ENCODE measurements at regions not wholly inside any gene's neighbourhood (a gene's known extent, or its start where the extent isn't known, plus 50 kb on each side); places are given as distances from the start of the nearest gene placed in this dataset.
"Not testable (repeated sequence)": the region's sequence is repeated elsewhere in the genome, so short reads cannot be mapped to it uniquely, and the experiment has no call there.

DNA sequence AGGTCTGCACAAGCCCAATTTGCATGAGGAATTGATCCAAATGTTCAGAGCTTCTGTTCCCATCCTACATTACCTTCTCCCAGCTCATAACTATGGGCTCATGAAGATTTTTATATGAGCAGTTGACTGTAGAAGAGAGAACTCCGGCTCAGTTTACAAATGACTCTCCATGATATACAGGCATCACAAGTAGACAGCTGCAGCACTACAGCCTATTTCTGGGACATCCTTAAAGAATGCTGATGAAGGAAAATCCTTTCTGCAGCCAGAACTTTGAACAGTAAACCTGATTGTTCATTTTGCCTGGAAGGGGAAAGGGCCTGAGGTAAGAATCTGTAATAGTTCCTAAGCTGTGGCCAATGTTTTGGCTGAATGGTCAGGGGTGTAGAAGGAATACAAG, 174.1 kb upstream of the CXCL13 start:
- no peak for ATAC-seq (ENCODE audit: poor library complexity)
- no peak for DNase-seq
- intact Hi-C loops (cut with DNase I) = loop anchor here (5.0 to 10.0 kb wide), 2 partner anchors 44 to 187 kb away; no protein-coding TSS in a partner anchor

DNA sequence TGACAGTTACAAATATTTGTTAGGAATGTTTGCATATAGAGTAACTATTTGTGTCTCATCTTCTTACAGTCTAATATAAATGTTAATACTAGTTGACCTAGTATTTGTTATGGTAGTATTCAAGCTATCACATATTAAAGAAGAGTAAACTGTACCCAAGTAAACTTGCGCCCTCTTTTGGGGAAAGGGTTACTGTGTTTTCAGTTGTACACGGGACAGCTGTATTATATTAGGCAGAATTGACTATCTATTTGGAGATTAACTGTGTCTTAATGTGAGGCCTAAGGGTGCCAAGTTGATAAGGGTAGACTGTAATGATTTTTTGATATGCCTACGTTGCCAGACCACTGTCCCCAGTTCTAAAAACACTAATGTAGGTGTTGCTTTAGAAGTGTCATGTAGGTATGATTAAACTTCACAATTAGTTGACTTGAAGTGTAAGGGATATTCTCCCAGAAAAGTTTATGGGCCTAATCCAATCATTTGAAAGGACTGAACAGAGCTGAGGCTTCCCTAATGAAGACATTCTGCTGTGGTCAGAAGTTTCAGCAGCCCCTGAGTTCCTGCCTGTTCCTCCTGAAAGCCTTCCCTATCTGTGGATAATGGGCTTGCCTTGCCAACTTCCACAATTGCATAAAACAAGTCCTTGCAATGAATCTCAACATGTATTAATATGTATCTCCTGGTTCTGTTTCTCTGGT, 172.8 kb upstream of the CXCL13 start:
- intact Hi-C loops (cut with DNase I) = loop anchor here (5.0 to 10.0 kb wide), 2 partner anchors 46 to 188 kb away; no protein-coding TSS in a partner anchor
- ATAC-seq (ENCODE audit: poor library complexity) (peak; percentile 20), DNase-seq (no peak)

DNA sequence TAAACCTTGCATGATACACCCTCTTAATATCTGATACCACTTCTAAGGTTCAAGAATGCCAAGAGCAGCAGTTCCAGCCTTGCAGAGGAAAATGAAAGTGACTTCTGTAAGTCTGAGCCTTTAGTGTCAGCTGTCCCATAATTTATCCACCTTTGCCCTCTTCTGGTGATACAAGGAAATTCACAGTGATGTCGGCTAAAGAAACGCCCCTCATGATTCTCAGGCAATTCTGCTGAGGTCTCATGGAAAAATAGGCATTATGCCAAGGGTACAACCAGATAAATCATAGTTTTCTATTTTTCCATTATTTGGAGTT, 172.2 kb upstream of the CXCL13 start:
- intact Hi-C loops (cut with DNase I) = loop anchor here (5.0 to 10.0 kb wide), 2 partner anchors 46 to 189 kb away; no protein-coding TSS in a partner anchor
- ATAC-seq (ENCODE audit: poor library complexity) = peak; percentile 89
- no peak for DNase-seq

DNA sequence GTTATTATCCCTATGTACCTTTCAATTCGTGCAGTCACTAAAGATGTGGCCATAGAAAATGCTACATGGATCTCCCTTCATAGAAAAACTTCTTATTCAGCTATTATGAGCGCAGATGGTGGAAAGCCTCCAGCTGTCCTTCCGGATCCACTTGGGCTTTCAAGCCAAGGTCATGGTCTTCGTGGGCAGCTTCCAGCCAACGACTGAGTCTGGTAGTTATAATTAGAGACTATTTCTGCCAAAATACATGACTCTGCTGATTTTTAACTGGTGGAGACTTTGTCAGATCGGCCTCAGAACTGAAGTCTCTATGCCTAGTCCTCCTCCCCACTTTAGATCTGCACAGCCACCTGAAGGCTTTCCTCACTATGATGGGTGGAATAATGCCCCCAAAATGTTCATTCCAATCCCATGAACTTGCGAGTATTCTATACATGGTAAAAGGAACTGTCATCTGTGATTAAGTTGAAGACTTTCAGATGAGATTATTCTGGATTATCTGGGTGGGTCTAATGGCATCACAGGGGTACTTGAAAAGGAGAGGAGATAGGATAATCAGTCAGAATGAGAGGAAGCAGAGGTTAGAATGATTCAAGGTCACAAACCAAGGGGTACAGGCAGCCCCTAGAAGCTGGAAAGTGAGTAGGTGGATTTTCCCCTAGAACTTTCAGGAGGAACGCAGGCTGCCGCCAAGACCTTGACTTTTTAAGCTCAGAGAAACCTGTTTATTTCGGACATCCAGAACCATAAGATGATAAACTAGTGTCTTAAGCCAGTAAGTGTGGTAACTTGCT, 171.1 kb upstream of the CXCL13 start:
- DNase-seq (peak; percentile 62), ATAC-seq (ENCODE audit: poor library complexity) (peak; percentile 80)
- intact Hi-C loops (cut with DNase I) = loop anchor here (5.0 to 10.0 kb wide), 2 partner anchors 47 to 190 kb away; no protein-coding TSS in a partner anchor

DNA sequence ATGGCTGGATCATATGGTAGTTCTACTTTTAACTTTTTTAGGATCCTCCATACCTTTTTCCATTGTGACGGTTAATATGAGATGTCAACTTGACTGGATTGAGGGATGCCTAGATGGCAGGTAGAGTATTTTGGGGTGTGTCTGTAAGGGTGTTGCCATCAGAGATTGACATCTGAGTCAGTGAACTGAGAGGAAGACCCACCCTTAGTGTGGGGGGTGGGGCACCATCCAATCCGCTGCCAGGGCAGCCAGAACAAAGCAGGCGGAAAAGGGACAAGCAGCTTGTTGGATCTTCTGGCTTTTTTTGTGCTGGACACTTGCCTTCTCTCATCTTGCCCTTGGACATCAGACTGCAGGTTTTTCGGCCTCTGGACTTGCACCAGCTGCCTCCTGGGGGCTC, 168.5 kb upstream of the CXCL13 start:
- intact Hi-C loops (cut with DNase I) = loop anchor here (10.0 kb wide), 1 partner anchor 192 kb away; no protein-coding TSS in a partner anchor
- DNase-seq (no peak), ATAC-seq (ENCODE audit: poor library complexity) (no peak)

DNA sequence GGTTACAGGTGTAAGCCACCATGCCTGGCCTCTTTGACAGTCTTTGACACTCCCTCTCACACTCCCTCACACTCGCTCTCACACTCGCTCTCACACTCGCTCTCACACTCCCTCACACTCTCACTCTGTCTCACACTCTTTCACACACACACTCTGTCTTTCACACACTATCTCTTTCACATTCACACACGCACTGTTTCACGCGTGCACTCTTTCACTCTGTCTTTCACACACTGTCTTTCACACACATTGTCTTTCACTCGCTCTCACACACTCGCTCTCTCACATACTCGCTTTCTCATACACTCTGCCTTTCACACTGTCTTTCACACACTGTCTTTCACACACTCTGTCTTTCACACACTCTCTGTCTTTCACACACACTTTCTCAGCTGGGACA, 167.1 kb upstream of the CXCL13 start:
- DNase-seq = no peak
- no peak for ATAC-seq (ENCODE audit: poor library complexity)
- intact Hi-C loops (cut with DNase I) = loop anchor here (10.0 kb wide), 1 partner anchor 194 kb away; no protein-coding TSS in a partner anchor

DNA sequence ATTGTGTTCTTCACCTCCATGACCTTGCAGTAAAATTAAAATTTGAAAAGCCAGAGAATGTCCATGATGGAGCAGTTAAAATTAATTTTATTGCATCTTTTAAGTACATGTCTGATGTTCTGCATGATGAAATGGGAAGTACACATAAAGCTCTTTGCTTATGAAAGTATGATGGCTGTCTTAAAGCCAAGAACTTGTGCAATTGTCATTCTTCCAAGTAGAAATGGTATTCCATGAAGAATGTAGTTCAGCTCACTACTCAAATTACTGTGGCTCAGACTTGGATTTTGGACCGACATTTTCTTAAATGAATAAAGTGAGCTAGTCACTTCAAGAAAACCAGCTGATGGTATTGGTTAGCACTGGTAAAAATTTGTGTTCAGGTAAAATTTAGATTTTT, 161.7 kb upstream of the CXCL13 start:
- DNase-seq (no peak), ATAC-seq (ENCODE audit: poor library complexity) (no peak)
- intact Hi-C loops (cut with DNase I) = no loop called here

DNA sequence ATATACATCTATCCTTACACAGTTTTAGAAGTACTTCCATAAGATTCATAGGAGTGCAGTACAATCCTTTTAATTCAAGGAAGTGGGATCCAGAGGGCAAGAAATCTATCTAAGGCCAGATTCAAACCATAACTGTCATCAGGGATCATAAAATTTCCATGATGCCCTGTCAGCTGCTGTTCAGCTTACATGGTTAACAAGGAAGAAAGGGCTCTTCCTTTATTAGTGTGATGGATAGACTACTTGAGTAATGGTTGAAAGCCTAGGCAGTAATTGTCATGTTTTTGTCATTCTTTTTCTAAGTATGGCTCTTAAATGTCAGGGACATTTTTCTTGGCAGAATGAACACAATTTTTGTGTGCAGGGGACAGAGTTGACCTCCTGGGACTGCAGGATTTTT, 159.8 kb upstream of the CXCL13 start:
- ATAC-seq (ENCODE audit: poor library complexity) (no peak), DNase-seq (no peak)
- intact Hi-C loops (cut with DNase I) = no loop called here

DNA sequence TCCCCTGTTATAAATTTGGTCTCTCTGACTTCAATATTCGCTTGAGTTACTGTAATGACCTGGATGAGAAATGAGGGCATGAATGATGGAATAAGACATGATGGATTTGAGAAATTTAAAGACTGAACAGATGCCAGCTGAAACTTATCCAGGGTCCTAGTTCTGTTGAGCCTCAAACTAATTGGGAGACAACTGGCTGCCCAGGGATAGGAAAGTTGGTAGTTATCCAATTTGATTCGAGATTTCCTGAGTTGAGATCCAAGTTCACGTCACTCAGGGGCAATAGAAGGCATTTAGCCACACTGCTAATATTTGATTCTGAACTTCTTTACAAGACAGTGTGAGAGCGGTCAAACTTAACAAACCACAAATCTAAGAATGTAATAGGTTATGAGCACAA, 159.0 kb upstream of the CXCL13 start:
- intact Hi-C loops (cut with DNase I) = no loop called here
- ATAC-seq (ENCODE audit: poor library complexity) = no peak

DNA sequence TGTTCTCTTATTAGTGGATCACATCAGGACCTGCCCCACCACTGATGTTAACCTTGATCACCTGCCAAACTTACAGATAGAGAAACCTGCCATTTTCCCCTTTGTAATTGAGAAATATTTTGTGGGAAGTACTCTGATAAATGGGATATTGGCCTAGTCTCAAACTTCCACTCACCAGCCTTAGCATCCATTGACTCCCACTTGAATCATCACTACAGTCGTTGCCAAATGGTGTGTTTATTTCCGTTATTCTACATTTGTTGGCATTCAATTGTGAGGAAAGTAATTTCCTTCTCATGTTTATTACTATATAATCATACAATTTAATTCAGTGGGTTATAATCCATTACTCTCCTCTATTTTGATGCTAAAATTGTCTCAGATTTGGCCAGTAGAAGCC, 156.4 kb upstream of the CXCL13 start:
- DNase-seq = no peak
- intact Hi-C loops (cut with DNase I) = no loop called here
- ATAC-seq (ENCODE audit: poor library complexity) = no peak

More for the DNA sequence above, 159.0 kb upstream of the CXCL13 start:
- no peak for DNase-seq

DNA sequence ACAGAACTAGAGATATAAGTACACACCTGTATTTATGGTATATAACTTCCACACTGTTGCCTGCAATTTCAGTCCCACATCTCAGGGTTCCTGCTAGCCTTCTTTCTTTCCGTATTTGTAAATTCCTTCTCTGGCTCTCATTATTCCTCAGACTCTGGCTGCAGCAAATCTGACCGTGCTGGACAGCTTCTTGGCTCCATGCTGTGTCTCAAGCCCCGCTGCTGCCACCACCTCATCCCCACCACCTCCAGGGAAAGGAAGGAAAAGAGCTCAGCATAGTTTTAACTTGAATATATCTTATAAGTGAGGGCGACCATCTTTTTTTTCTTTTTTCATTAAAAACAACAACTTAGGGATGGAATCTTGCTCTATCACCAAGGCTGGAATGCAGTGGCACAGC, 155.6 kb upstream of the CXCL13 start:
- DNase-seq (no peak), ATAC-seq (ENCODE audit: poor library complexity) (no peak)
- intact Hi-C loops (cut with DNase I) = no loop called here

DNA sequence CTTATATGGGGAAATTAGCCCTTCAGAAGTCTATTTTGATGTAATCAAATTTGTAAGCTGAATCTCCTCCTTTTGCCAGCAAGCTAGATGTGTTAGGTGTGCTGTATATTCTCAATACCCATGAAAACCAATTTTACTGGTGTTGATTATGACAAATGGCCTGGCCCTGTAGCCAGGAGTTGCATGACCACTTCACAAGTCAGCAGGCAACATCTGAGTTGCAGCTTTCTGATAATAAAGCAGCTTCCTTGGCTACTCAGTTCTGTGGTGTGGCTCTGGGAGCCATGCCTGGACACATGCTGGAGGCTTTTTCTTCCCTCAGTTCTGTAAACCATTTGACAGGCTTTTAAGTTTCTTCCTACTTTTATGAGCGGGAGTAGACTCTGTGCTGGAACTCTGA, 154.1 kb upstream of the CXCL13 start:
- intact Hi-C loops (cut with DNase I) = no loop called here
- no peak for DNase-seq
- ATAC-seq (ENCODE audit: poor library complexity) = no peak

DNA sequence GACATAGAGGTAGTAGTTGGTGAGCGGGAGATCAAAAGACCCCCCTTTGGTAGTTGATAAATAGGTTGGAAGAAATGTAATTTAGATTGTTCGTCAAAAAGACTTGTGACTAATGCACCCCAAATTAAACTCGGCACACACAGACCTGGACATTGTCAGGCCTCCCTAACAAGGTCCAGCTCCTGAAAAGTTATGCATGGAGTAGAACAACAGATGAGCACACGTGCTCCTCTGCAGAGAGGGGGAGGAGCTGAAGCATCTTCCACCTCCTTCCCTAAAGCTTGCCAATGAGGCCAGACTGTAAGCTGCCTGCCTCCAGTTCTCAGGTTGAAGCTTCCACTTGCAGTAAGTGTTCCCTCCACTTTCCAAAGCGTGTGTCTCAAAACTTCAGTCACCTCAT, 153.5 kb upstream of the CXCL13 start:
- DNase-seq; intact Hi-C loops (cut with DNase I); ATAC-seq (ENCODE audit: poor library complexity): not testable (repeated sequence)

DNA sequence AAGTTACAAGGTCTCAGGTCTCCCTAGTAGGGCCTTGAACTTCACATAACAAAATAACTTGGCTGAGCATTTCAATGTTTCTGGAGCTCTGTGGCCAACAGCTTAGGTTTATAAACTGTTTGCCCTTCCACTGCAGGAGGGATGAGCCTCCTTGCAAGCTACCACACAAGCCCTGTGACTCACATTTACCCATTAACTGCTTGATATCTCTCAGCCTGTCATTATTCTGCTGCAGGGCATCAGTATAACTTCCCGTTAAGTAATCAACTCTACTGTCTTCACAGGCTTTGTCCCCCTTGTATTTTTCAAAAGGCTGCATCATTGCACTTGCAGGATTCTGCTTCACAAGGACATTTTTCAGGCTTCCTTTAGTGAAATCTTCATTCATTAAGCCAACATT, 151.7 kb upstream of the CXCL13 start:
- intact Hi-C loops (cut with DNase I) = no loop called here
- no peak for DNase-seq
- ATAC-seq (ENCODE audit: poor library complexity) = no peak

DNA sequence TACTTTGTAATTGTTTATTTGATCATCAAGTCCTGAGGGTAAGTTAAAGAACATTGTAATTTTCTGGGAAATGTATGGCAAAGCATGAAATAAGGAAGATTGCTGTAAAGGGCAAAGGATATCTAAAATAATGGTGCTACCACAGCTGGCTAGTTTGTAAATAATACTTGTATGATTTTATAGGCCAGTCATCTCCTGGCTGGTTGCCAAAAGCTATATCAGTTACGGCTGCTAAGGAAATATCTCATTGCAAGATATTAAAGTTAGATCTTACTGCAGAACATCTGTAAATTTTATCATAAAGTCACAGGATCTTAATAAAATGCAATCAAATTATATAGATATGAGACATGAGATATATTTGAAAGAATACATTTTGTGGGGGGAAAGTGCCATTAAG, 150.8 kb upstream of the CXCL13 start:
- DNase-seq = no peak
- ATAC-seq (ENCODE audit: poor library complexity) = no peak
- intact Hi-C loops (cut with DNase I) = no loop called here

DNA sequence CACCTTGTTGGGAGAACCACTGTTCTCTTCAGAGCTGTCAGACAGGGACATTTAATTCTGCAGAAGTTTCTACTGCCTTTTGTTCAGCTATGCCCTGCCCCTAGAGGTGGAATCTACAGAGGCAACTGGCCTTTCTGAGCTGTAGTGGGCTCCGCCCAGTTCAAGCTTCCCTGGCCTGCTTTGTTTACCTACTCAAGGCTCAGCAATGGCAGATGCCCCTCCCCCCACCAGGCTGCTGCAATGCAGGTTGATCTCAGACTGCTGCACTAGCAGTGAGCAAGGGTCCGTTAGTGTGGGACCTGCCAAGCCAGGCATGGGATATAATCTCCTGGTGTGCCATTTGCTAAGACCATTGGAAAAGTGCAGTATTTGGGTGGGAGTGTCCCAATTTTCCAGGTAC, 141.5 kb upstream of the CXCL13 start:
- not testable (repeated sequence) for ATAC-seq (ENCODE audit: poor library complexity); DNase-seq
- intact Hi-C loops (cut with DNase I) = loop anchor here (10.0 kb wide), 1 partner anchor 141 kb away; the partner anchor contains the start of gene CXCL13

DNA sequence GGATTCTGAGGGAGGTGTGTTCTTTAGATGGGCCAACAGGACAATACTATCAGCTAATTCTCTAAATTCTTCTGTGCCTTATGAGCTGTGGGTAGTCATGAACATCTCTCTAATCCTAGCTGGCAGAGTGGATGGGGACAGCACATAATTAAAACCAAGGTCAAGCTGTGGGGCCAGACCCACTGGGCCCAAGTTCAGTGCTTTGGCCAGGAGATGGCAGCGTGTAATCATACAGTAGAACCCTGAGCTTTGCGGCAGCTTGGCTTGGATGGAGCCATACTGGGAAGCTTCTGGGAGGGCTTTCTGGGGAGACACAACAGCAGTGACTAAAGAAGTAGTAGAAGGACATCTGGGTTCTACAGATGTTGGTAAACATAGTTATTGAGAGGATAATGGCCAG, 140.3 kb upstream of the CXCL13 start:
- DNase-seq = no peak
- ATAC-seq (ENCODE audit: poor library complexity) = no peak

DNA sequence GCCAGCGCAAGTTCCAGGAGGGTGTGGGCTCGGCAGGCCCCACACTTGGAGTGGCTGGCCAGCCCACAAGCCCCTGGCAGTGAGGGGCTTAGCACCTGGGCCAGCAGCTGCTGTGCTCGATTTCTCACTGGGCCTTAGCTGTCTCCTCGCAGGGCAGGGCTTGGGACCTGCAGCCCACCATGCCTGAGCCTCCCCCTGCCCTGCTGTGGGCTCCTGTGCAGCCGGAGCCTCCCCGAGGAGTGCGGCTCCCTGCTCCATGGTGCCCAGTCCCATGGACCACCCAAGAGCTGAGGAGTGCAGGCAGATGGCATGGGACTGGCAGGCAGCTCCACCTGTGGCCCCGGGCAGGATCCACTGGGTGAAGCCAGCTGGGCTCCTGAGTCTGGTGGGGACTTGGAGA, 139.2 kb upstream of the CXCL13 start:
- ATAC-seq (ENCODE audit: poor library complexity) = no peak
- intact Hi-C loops (cut with DNase I) = loop anchor here (10.0 kb wide), 1 partner anchor 138 kb away; the partner anchor contains the start of gene CXCL13

More for the DNA sequence above, 140.3 kb upstream of the CXCL13 start:
- intact Hi-C loops (cut with DNase I) = loop anchor here (10.0 kb wide), 1 partner anchor 140 kb away; the partner anchor contains the start of gene CXCL13

DNA sequence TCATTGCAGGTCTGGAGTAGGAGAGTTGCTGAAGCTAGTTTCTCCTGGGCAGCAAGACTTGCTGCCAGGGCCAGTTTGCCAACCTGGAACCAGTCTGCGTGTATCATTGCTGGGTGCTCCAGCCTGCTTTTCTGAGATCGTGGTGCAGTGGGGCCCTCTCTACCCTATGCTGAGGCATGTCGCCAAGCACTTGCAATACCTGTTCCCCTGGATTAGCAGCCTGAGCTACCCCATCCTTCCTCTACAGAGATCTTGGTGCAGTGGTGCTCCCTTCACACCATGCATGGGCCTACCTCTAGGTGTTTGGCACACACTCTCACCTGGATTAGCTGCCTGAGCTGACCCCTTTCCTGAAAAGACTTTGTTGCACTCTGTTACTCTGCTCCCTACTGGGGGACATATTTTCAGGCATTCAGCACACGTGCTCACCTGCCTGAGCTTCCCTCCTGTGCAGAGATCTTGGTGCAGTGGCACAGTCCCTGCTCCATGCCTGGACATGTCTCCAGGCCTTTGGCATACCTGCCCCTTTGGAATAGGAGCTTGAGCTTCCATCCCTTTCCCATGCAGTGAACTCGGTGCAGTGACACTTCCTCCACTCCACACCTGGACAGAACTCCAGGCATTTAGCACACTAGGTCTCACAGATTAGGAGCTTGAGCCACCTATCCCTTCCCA, 133.7 kb upstream of the CXCL13 start:
- ATAC-seq (ENCODE audit: poor library complexity) (no peak), DNase-seq (no peak)
- intact Hi-C loops (cut with DNase I) = no loop called here

More for the DNA sequence above, 139.2 kb upstream of the CXCL13 start:
- DNase-seq = no peak
